ENCODE measurements at regions not wholly inside any gene's neighbourhood (a gene's known extent, or its start where the extent isn't known, plus 50 kb on each side); places are given as distances from the start of the nearest gene placed in this dataset.

DNA sequence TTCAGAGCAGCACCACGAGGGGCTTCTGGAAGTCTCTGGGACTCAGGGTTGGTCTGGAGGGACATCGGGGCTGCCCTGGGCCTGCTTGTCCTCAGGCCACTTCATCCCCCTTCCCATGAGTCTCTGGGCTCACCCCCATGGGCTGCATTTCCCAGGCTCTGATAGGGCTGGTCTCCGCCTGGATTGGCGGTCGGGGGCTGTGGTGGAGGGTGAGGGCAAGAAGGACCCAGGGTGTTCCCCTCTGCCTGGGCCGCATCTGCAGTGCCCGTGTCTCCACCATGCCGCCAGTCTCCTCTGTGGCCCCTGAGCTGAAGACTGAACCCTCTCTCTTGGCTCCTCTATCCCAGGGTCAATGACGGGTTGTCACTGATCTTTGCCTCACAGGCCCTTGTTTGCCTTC lies 242.1 kb downstream of the ADGRD1 start:
- Histone ChIP-seq H3K79me2 (replicated peaks; ENCODE audit: insufficient read depth, low read length) (no peaks in the 10 kb centered on the region), H3K9me2 (ENCODE audit: insufficient read depth, low read length) (no peaks in the 10 kb centered on the region), H3K27ac (ENCODE audit: low read length) (no peak overlapping the region), H3K9me3 (ENCODE audit: low read length) (no peaks in the 10 kb centered on the region), H2AFZ (ENCODE audit: low read depth, low read length) (no peak overlapping the region), H3K4me2 (ENCODE audit: low read length) (no peak overlapping the region), H3K9ac (ENCODE audit: low read length) (no peak overlapping the region), H3F3A (ENCODE audit: insufficient read depth, low read length, poor library complexity, severe bottlenecking) (no peaks in the 10 kb centered on the region), H3K36me3 (ENCODE audit: insufficient read depth, low read length) (no peaks in the 10 kb centered on the region), H3K4me3 (ENCODE audit: low read length) (no peak overlapping the region), H4K20me1 (ENCODE audit: insufficient read depth) (no peaks in the 10 kb centered on the region), H3K27me3 (ENCODE audit: insufficient read depth, low read depth, low read length) (no peaks in the 10 kb centered on the region)
- TF ChIP-seq POLR2AphosphoS5 (IDR thresholded peaks at IDR 0.05) (no peak), SMC3 (conservative IDR thresholded peaks at IDR 0.05; ENCODE audit: poor library complexity) (no peak), EZH2 (IDR thresholded peaks at IDR 0.05; ENCODE audit: borderline replicate concordance, insufficient read depth, low read length, poor library complexity, severe bottlenecking) (no peak), RAD21 (conservative IDR thresholded peaks at IDR 0.05) (no peak), MXI1 (conservative IDR thresholded peaks at IDR 0.05; ENCODE audit: poor library complexity, severe bottlenecking) (no peak), EP300 (conservative IDR thresholded peaks at IDR 0.05; ENCODE audit: poor library complexity, severe bottlenecking) (no peak), TAF1 (IDR thresholded peaks at IDR 0.05; ENCODE audit: low read depth) (no peak)
- TF ChIP-seq, protein P1, sequence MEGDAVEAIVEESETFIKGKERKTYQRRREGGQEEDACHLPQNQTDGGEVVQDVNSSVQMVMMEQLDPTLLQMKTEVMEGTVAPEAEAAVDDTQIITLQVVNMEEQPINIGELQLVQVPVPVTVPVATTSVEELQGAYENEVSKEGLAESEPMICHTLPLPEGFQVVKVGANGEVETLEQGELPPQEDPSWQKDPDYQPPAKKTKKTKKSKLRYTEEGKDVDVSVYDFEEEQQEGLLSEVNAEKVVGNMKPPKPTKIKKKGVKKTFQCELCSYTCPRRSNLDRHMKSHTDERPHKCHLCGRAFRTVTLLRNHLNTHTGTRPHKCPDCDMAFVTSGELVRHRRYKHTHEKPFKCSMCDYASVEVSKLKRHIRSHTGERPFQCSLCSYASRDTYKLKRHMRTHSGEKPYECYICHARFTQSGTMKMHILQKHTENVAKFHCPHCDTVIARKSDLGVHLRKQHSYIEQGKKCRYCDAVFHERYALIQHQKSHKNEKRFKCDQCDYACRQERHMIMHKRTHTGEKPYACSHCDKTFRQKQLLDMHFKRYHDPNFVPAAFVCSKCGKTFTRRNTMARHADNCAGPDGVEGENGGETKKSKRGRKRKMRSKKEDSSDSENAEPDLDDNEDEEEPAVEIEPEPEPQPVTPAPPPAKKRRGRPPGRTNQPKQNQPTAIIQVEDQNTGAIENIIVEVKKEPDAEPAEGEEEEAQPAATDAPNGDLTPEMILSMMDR (IDR thresholded peaks at IDR 0.05; ENCODE audit: poor library complexity, severe bottlenecking) = no peak
- TF ChIP-seq, protein P2, sequence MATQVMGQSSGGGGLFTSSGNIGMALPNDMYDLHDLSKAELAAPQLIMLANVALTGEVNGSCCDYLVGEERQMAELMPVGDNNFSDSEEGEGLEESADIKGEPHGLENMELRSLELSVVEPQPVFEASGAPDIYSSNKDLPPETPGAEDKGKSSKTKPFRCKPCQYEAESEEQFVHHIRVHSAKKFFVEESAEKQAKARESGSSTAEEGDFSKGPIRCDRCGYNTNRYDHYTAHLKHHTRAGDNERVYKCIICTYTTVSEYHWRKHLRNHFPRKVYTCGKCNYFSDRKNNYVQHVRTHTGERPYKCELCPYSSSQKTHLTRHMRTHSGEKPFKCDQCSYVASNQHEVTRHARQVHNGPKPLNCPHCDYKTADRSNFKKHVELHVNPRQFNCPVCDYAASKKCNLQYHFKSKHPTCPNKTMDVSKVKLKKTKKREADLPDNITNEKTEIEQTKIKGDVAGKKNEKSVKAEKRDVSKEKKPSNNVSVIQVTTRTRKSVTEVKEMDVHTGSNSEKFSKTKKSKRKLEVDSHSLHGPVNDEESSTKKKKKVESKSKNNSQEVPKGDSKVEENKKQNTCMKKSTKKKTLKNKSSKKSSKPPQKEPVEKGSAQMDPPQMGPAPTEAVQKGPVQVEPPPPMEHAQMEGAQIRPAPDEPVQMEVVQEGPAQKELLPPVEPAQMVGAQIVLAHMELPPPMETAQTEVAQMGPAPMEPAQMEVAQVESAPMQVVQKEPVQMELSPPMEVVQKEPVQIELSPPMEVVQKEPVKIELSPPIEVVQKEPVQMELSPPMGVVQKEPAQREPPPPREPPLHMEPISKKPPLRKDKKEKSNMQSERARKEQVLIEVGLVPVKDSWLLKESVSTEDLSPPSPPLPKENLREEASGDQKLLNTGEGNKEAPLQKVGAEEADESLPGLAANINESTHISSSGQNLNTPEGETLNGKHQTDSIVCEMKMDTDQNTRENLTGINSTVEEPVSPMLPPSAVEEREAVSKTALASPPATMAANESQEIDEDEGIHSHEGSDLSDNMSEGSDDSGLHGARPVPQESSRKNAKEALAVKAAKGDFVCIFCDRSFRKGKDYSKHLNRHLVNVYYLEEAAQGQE (IDR thresholded peaks at IDR 0.05; ENCODE audit: borderline replicate concordance) = no peak

DNA sequence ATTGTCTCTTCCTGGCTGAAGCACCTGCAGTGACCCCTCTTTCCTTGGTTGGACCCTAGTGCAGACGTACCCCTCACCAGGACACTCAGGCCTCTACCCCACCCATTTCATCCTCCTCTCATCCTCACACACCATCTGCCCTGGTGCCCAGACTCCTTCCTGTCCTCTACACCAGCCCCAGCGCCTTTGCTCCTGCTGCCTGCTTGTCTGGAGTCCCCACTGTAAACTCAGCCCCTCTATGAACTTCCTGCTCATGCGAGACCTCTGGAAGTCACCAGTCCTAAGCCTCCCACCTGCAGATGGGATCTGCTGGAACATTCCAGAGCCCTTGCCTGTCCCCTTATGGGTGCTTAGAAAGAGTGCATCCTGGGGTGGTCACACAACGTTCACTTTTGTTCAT lies 242.5 kb downstream of the ADGRD1 start:
- Histone ChIP-seq H3K9me2 (ENCODE audit: insufficient read depth, low read length) (no peaks in the 10 kb centered on the region), H4K20me1 (ENCODE audit: insufficient read depth) (no peaks in the 10 kb centered on the region), H3K27ac (ENCODE audit: low read length) (no peak overlapping the region), H3K4me3 (ENCODE audit: low read length) (no peak overlapping the region), H3K27me3 (ENCODE audit: insufficient read depth, low read depth, low read length) (no peaks in the 10 kb centered on the region), H3K9me3 (ENCODE audit: low read length) (no peaks in the 10 kb centered on the region), H2AFZ (ENCODE audit: low read depth, low read length) (no peak overlapping the region), H3F3A (ENCODE audit: insufficient read depth, low read length, poor library complexity, severe bottlenecking) (no peaks in the 10 kb centered on the region), H3K79me2 (replicated peaks; ENCODE audit: insufficient read depth, low read length) (no peaks in the 10 kb centered on the region), H3K4me2 (ENCODE audit: low read length) (no peak overlapping the region), H3K36me3 (ENCODE audit: insufficient read depth, low read length) (no peaks in the 10 kb centered on the region), H3K9ac (ENCODE audit: low read length) (no peak overlapping the region)
- TF ChIP-seq TAF1 (IDR thresholded peaks at IDR 0.05; ENCODE audit: low read depth) (no peak), EP300 (conservative IDR thresholded peaks at IDR 0.05; ENCODE audit: poor library complexity, severe bottlenecking) (no peak), POLR2AphosphoS5 (IDR thresholded peaks at IDR 0.05) (no peak), EZH2 (IDR thresholded peaks at IDR 0.05; ENCODE audit: borderline replicate concordance, insufficient read depth, low read length, poor library complexity, severe bottlenecking) (no peak), SMC3 (conservative IDR thresholded peaks at IDR 0.05; ENCODE audit: poor library complexity) (no peak), MXI1 (conservative IDR thresholded peaks at IDR 0.05; ENCODE audit: poor library complexity, severe bottlenecking) (no peak), RAD21 (conservative IDR thresholded peaks at IDR 0.05) (no peak)
- TF ChIP-seq, protein P2 (IDR thresholded peaks at IDR 0.05; ENCODE audit: borderline replicate concordance) = no peak
- TF ChIP-seq, protein P1 (IDR thresholded peaks at IDR 0.05; ENCODE audit: poor library complexity, severe bottlenecking) = no peak

Data from neural cell (in vitro differentiated cells).